Muscle of arm (tissue), 1 donor: ENCODE measurements at regions not wholly inside any gene's neighbourhood (a gene's known extent, or its start where the extent isn't known, plus 50 kb on each side); places are given as distances from the start of the nearest gene placed in this dataset.

Source experiments
- DNase-seq: peaks from one replicate; pipeline ENCODE4 v3.0.0-alpha.2; 2013

DNA sequence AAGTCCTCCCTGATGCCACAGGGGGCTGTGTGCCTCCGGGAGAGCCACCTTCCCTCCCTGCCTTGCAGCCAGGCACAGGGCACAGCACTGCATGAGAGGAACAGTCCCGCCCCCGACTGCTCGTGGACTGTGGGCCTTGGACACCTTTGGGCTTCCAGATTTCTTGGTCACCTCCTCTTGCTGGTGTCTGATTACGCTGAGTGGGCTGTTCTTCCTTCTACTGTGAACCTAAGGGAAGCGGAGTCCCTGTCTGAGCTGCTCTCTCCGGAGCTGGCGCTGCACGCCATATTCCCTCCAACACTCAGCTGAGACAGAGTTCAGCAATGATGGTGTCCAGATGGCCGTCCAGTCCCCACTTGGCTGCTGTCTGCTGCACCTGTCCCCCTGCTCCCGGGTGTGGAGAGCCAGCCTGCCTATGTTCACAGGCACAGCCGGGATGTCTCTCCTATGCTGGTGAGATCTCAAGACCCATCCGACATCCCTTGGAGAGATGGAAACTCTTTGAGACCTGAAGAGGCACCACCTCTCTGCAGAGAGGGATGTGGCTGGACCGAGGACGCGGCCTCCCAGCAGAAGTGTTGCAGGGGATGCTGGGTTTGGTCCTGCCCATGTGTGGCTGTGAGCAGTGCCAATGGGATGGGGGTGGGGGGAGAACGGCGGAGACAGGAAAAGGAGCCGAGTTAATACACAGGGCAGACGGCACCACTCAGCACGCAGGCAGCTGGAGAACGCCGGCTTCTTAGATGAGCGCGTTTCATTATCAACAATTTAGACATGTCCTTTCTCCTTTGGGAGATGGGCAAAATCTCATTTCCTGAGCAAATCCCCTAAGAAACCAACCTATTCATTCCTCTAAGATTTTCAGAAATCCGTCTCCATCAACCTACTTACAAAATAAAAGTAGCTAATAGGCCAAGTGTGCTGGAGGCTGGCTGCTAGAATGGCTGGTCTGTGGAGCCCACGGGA lies 171.9 kb downstream of the ENGASE start:
- DNase-seq: no peak

DNA sequence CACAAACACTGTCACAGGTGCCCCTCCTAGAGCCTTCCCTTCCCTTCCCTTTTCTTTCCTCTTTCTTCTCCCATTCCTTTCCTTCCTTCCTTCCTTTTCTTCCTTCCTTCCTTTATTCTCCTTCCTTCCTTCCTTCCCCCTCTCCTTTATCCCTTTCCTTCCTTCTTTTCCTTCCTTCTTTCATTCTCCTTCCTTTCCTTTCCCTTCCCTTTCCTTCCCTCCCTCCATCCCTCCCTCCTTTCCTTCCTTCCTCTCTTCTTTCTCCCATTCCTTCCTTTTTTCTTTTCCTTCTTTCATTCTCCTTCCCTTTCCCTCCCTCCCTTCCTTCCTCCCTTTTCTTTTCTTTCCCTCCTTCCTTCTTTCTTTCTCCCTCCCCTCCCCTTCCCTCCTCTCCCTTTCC lies 170.0 kb downstream of the ENGASE start:
- no peak for DNase-seq

DNA sequence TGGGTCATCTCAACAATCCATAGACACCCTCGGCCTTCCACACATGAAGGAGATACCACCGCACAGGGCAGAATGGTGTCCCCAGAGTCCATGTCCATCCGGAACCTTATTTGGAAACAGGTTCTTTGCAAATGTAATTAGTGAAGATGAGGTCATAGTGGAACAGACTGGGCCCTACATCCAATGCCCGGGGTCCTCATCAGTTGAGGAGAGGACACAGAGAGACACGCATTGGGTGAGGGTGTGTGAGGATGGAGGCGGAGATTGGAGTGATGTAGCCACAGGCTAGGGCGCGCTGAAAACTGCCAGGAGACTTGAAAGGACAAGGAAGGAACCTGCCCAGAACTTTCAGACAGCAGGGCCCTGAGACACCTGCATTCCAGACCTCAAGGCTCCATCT lies 169.4 kb downstream of the ENGASE start:
- no peak for DNase-seq

DNA sequence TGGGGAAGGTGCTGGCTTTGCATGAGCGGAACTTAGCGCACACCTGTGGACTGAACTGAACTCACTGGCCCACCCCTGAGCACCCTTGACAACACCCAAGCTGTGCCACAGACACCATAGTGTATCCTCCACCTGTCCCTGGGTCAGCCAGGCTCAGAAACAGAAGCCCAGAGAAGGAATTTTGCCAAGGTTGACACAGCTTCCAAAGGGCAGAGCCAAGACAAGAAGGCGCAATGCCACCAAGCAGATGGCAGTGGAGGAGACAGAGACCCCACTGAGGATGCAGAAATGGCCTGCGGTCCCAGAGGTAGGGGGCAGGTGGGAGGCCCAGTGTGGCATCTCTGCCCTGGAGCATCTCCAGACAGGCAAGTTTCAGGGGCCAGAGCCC lies 169.0 kb downstream of the ENGASE start:
- no peak for DNase-seq

DNA sequence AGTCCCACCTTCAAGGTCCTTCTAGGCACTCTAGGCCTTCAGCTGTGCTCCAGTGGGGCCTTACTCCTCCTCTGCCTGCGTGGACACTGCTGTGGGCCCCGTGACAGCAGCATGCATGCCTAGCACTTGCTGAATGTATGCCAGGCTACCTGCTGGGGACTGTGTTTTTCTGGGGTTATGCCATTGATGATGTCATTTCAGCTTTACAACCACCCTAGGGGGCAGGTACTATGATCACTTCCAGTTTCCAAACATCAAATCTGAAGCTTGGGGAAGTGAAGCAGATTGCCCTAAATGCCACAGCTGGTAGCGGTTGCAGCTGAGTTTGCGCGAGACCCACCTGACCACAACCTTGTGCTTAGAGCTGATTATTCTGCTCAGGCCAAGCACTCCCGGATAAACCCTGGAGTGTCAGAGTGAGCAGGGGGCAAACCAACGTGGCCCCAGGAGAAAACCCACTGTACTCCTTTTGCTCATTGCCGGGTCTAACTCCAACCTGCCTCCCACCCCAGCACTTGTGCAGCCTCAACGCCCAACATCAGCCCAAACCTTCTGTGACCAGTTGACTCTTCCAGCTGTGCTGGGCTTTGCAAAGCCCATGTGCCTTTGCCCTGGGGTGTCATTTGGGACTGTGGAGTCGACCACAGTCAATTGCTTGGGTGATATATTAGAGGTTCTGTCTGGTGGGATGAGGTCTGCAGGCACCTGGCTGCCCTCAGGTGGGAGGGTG lies 168.4 kb downstream of the ENGASE start:
- DNase-seq: no peak

DNA sequence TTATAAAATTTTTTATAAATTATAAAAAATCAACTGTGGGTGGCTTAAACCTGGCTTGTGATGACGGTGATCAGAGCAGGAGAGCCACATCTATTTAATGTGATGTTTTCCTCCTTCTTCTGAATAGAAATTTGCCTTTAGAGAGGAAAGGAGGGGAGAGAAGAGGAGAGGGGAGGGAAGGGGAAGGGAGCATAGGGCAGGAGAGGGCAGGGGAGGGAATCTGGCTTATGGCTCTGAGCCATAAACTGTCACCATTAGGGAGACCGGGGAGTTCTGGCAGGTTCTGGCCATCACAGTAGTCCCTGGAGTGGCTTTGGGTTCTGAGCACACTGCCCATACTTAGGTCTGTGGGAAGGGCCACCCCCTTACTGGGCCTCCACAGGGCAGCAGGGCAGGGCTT lies 167.8 kb downstream of the ENGASE start:
- DNase-seq: no peak

DNA sequence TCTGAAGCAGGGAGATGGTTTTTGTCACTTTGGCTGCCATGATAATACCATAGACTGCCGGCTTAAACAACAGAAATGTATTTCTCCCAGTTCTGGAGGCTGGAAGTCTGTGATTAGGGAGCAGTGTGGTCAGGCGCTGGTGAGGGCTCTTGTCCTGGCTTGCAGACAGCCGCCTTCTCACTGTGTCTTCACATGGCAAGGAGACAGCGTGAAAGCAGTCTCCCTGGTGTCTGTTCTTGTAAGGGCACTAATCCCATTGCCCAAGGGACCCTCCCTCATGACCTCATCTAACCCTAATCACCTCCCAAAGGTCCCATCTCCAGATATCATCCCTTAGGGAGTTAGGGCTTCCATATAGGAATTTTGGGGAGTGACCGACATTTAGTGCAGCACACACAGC lies 167.0 kb downstream of the ENGASE start:
- no peak for DNase-seq

DNA sequence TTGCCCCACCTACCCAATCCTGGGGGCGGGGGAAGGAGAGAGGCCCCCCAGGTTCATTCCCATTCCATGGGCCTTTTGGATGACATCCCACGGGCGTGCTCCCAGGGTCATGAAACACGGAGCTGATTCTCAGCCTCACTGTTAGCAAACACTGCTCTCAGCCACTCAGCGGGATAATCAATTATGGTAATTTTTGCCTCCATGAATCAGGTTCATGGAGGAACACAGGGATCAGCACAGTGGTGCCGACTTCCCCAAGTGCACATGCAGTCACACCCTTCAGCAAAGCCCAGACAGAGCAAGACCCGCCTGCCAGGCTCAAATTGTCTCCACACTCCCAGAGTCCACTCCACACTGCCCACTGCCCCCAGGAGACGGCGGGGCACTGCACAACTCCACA lies 164.6 kb downstream of the ENGASE start:
- no peak for DNase-seq

DNA sequence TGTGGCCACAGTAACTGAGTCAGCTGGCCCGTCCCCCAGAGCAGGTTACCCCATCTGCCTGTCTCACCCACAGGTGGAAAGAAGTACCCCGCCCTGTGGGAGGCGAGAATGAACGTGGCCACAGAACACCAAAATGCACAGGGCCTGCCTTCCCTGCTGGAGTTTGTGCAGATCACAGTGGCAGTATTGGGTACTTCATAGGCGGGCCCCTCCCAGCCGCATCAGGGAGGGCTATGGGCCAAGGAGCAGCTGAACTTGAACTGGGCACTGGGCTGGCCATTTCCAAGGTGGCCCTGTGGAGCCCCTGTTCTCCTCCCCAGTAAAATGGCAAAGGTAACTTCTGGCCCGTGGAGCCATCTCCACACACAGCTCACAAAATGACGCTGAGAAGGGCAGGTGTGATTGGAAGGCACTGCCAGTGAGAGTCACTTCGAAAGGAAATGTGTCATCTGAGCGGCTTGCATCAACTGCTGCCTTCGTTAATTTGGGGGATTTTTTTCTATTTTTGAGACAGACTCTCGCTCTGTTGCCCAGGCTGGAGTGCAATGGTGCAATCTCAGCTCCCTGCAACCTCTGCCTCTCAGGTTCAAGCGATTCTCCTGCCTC lies 162.9 kb downstream of the ENGASE start:
- no peak for DNase-seq

DNA sequence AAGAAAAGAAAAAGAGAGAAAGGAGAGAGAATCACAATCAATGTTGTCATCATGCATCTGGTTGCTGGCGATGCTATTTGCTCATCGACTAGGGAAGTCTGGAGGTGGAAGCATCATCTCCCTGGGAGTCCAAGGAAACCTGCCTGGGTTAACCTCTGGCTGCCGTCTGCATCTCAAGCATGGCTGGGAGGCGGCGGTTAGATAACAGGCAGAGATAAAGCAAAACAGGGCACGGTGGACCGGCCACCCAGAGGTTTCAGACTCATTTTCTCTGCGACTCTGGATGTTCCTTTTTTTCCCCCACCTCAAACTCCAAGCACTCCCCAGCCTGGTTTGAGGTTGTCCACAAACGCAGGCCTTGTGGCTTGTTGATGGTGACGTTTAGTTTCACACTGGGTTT lies 161.2 kb downstream of the ENGASE start:
- DNase-seq: no peak

DNA sequence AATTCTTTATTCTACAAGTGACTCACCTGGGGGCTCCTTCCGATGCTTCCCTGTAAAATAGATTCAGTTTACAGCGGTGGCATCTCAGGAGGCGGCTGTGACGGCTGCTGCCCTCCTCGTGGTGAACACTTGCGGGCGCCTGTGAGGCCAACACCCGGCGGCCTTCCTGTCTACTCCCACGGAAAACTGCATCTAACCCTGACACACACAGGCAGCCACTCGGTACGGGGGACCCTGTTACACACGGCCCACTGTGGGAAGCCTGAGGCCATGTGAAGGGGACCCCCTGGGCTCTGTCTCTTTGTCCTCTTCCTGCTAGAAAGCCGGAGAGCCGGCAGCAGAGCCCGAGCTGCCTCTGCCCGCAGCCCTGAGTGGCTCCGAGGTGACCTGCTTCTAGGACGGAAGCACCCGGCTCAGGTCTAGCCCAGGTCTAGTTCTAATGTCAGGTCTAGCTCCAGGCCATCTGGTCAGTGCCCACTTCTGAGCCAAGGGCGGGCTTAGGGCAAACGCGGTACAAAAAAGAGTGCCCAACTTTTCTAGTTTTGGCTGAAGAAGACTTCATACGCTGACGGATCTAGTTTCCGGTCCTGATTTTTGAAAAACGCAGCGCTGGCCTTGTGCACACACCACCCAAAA lies 159.4 kb downstream of the ENGASE start:
- no peak for DNase-seq

DNA sequence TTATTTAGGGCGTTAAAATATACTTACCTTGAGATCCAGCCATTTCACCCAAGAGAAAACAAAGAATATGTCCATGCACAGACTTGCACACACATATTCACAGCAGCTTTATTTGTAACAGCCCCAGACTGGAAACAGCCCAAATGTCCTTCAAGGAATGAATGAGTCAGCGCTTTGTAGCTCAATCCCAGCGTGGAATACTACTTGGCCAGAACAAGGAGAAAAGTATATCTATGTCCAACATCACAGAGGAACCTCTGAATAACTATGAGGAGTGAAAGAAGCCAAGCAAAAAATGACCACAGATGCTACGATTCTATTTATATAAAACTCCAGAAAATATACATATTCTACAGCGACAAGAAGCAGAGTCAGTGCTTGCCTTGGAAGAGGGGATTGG lies 158.3 kb downstream of the ENGASE start:
- no peak for DNase-seq

DNA sequence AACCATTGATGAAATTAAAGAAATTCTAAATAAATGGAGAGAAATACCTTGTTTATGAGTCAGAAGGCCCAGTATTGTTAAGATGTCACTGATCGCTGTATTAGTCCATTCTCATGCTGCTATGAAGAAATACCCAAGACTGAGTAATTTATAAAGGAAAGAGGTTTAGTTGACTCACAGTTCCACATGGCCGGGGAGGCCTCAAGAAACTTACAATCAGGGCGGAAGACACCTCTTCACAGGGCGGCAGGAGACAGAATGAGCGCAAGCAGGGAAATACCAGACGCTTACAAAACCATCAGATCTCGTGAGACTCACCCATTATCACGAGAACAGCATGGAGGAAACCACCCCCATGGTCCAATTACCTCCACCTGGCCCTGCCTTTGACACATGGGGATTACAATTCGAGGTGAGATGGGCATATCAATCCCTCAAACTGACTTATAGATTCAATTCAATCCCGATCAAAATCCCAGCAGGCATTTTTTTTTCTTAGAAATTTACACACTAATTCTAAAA lies 157.2 kb downstream of the ENGASE start:
- DNase-seq: no peak

DNA sequence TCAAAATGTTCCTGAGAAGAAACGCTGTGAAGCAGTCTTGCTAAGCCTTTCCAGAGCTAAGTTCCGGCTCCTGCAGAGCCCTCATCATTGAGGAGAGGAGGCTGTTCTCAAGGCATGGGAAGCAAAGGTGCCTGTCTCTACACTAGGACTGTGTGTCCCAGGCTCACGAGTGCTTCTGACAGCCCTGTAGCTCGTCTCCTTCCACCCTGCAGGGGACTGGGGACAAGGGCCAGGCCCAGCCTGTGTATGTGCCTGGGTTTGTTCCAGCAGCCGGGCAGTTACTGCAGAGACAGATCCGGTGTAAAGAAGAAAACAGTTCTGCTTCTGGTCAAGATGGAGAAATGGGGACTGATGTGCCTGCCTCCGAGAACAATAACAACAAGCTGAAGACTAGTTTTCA lies 156.0 kb downstream of the ENGASE start:
- no peak for DNase-seq

DNA sequence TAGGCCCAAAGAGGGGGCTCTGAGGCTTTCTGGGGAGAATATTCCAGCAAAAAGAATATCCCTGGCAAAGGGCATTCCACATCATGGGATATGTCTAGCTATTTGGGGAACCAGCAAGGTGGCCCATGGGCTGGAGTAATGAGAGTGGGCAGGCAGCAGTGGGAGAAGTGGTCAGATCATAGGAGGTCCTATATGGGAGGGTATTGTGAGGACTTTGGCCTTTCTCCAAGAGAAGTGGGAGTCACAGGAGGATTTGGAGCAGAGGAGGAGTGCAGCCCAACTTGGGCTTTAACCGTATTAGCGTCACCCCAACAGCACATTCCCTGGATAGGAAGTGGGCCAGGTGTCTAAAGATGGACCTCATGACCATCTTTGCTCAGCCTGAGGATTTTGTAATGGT lies 151.4 kb downstream of the ENGASE start:
- DNase-seq: no peak

DNA sequence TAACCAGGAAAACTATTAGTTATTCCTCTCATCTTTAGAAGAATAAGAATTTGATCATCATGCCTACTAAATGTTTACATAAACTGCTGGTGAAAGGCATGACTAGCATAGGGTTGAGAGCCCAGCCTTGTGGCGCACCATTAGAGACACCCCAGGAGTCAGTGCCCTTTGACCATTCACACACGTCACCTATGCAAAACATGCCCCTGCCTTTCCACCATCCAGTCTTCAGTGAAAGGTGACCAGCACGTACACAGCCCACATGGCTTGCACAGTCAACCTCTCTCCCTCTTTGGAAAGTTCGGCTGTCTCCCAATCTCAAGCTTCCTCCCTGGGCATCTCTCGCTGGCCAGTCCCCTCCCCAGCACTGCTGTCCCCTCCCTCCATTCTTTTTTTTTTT lies 150.3 kb downstream of the ENGASE start:
- no peak for DNase-seq

DNA sequence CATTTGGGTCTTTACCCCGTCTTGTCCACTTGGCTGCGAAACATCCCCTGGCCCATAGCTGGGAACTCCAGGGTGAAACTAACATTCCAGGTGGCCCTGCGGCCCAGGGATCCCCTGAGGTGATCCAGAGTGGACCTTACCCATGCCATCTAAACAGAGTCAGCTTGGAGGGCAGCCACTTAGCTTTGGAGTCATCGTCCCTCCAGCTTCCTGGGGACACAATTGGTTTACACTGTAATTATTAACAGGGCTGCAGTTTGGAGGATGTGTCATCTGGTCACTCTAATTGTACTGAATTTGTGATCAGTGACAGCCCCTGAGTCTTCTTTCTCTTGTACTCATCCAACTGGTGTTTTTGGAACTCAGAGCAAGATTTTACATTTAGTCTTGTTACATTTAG lies 149.9 kb downstream of the ENGASE start:
- no peak for DNase-seq

DNA sequence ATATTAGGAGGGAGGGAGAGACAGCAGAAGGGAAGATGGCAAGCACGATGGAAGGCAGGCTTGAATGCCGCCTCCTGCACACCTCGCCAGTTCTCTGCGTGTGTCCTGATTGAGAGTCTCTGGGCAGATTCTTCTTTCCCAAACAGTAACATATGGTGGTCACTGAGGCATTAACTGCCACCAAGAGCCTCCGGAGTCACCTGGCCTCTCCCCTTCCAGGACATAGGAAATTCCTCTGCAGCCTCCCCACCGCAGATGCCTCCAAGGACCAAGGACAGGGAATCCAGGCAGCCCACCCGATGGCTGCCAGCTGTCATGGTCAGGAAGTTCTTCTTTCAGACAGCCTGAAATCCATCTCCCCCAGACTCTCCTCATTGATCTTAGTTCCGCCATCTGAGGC lies 149.3 kb downstream of the ENGASE start:
- DNase-seq: no peak

DNA sequence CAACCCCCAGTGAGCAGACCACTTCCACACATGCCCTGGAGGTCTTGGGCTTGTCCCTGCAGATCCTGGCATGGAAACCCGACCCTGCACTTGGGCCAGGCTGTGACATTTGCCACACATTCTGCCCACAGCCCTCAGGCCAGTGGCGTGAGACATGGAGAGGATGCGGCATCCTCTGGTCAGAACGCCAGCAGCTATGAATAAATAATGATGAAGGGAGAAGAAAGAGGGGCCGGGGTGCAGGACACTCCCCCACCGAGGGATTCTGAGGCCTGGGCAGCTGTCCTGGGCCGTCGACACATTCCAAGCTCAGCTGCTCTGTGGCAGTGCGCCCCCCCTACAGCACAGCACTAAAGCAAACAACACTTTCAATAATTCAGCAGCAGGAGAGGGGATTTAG lies 148.8 kb downstream of the ENGASE start:
- no peak for DNase-seq

DNA sequence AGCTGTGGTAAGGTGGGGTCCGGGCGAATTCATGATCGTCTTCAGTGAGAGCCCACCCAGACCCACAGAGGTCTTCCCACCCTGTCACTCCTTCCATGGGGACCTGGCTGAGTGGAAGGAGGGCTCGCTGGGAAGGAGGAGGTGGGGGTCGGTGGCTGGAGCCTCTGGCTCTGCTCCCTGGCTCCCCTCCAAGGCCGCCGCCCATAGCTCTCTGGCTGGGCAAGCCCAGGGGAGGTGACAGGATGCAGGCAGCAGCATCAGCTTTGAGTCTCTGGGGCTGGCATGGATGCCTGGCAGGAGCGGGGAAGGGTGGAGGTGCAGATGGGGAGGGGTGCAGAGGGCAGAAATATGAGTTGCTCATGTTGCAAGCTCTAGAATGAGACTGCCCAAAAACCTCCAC lies 147.0 kb downstream of the ENGASE start:
- no peak for DNase-seq

DNA sequence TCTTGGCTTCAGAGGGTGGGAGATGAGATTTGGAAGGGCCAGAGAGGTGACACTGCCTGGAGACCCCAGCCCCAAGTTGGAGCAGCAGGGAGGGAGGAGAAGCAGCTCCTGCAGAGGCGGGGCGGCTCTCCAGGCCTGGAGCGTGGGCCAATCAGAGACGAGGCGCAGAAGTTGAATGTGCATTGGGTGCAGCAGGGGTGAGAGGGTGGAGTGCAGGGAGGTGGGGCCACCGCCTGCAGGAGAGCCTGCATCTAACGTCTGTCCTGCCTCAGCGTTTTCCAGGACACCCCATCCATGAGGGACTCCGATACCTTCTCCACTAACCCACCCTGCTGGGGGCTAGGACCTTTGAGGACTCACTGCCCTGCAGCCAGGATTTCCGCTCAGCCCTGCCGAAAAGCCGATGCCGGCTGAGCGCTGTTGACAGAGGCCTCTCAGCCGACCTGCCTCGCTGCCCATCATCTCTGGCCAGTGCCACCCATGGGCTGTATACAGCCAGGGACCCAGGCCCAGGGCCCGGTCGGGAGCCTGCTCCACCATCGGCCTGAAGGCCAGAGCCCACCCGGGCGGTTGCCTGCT lies 146.2 kb downstream of the ENGASE start:
- DNase-seq: no peak

DNA sequence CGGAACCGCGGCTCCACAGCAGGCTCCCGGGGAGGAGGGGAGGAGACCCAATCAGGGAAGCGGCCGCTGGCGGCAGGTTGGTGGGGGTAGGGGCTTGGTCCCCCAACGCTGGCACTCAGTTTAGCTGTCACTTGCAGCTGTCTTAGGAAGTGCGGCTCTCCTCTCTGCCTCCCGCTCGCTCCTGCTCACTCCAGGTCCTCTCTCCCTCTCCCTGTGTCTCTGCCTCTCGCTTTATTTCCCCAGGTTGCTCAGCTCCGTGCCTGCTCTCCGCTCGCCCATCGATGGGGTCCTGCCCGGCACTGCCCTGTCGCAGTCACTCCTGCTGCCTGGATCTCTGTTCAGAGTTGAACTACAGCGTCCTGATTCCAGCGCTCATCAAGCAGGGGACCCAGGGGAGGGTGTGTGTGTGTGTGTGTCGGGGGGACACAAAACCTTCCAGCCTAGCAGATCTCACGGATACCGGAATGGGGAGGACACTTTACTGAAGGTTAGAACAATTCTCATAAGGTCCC lies 145.6 kb downstream of the ENGASE start:
- DNase-seq: no peak
